H1 (cell line): ENCODE measurements at regions not wholly inside any gene's neighbourhood (a gene's known extent, or its start where the extent isn't known, plus 50 kb on each side); places are given as distances from the start of the nearest gene placed in this dataset.

ENCODE experiments used
- CTCF ChIA-PET: fragments of 300-600 bp; sonication (Branson Sonifier 250); formaldehyde crosslinking; loops from one replicate; lab custom pipeline; 2021; ENCODE audit not compliant: partially characterized antibody; lab: Charles Lee
- POLR2A ChIA-PET: fragments of 300-600 bp; sonication (Branson Sonifier 250); formaldehyde crosslinking; loops from one replicate; lab custom pipeline; 2021; ENCODE audit warnings: inconsistent platforms; ENCODE audit not compliant: partially characterized antibody; lab: Charles Lee
- DNase-seq, 2 experiments: peaks; one replicate each; pipeline versions ENCODE4 v3.0.0 to v3.0.0-alpha.2; 2010 to 2022; ENCODE audit warnings: low spot score in 2 of 2, low read depth in 1 of 2, mixed read lengths in 1 of 2
- FAIRE-seq: peaks from 2 replicates; lab custom pipeline; 2011; peaks lifted over from hg19 to GRCh38; lab: Jason Lieb, UNC
- H2AFZ ChIP-seq: 2 replicates; pipeline ENCODE4 v1.8.1; 2012; ENCODE audit warnings: low read length, inconsistent platforms
- H2AK5ac ChIP-seq: 2 replicates; pipeline ENCODE4 v1.6.1; 2013; ENCODE audit warnings: low read depth, low read length
- H2BK120ac ChIP-seq: replicated peaks from 2 replicates; pipeline ENCODE3; 2013; ENCODE audit warnings: low read depth, low read length, inconsistent platforms
- H2BK12ac ChIP-seq: 2 replicates; pipeline ENCODE4 v1.6.1; 2013; ENCODE audit warnings: low read depth, low read length
- H2BK15ac ChIP-seq: 2 replicates; pipeline ENCODE4 v1.6.1; 2013; ENCODE audit warnings: low read length
- H2BK20ac ChIP-seq: 2 replicates; pipeline ENCODE4 v1.6.1; 2013; ENCODE audit warnings: low read length
- H2BK5ac ChIP-seq: 2 replicates; pipeline ENCODE4 v1.6.1; 2013; ENCODE audit warnings: low read depth, low read length
- H3K14ac ChIP-seq: 2 replicates; pipeline ENCODE4 v1.6.1; 2013; ENCODE audit warnings: inconsistent platforms; ENCODE audit not compliant: insufficient read length
- H3K18ac ChIP-seq: 2 replicates; pipeline ENCODE4 v1.6.1; 2013; ENCODE audit warnings: low read length; ENCODE audit errors: extremely low read depth
- H3K23ac ChIP-seq: 2 replicates; pipeline ENCODE4 v1.6.1; 2013; ENCODE audit warnings: inconsistent platforms; ENCODE audit not compliant: insufficient read length
- H3K23me2 ChIP-seq: 2 replicates; pipeline ENCODE4 v1.6.1; 2013; ENCODE audit warnings: low read depth, low read length
- H3K27ac ChIP-seq: 2 replicates; pipeline ENCODE4 v1.6.1; 2011; ENCODE audit warnings: low read depth, low read length, inconsistent platforms
- H3K27me3 ChIP-seq, 4 experiments: replicated peaks in 1 of 4; 1 replicate in 1 of 4; 2 replicates in 3 of 4; pipeline versions ENCODE4 v1.6.1 to v1.8.1; 2011 to 2013; ENCODE audit warnings: low read length in 3 of 4, mild to moderate bottlenecking in 3 of 4, inconsistent platforms in 2 of 4, mixed read lengths in 2 of 4, moderate library complexity in 1 of 4; ENCODE audit not compliant: control insufficient read depth in 3 of 4, insufficient read depth in 3 of 4; ENCODE audit errors: extremely low read depth in 1 of 4
- H3K36me3 ChIP-seq, 4 experiments: 2 replicates each; pipeline versions ENCODE4 v1.6.1 to v1.8.1; 2011 to 2013; ENCODE audit warnings: mild to moderate bottlenecking in 4 of 4, low read length in 3 of 4, moderate library complexity in 2 of 4, control low read depth in 1 of 4, inconsistent platforms in 1 of 4; ENCODE audit not compliant: insufficient read depth in 4 of 4, control insufficient read depth in 2 of 4
- H3K4ac ChIP-seq: replicated peaks from 2 replicates; pipeline ENCODE3; 2013; ENCODE audit warnings: low read length, low read depth, mixed read lengths, inconsistent platforms; ENCODE audit not compliant: insufficient read length
- H3K4me1 ChIP-seq, 4 experiments: replicated peaks in 1 of 4; 1 replicate in 1 of 4; 2 replicates in 3 of 4; pipeline versions ENCODE4 v1.6.1 to v1.8.1; 2011 to 2013; ENCODE audit warnings: low read length in 3 of 4, inconsistent platforms in 2 of 4, mixed read lengths in 1 of 4; ENCODE audit not compliant: insufficient read depth in 4 of 4, control insufficient read depth in 3 of 4
- H3K4me2 ChIP-seq, 2 experiments: 2 replicates each; pipeline versions ENCODE4 v1.6.1 to v1.8.1; 2011 to 2013; ENCODE audit warnings: low read depth in 2 of 2, low read length in 2 of 2, control low read depth in 1 of 2, inconsistent platforms in 1 of 2, mild to moderate bottlenecking in 1 of 2; ENCODE audit not compliant: insufficient read depth in 1 of 2
- H3K4me3 ChIP-seq, 4 experiments: fragments of 200-600, 300-600 bp in 1 of 4; sonication (generic), shearing (Covaris generic), sonication (Bioruptor Twin) in 1 of 4; 2 replicates each; pipeline versions ENCODE4 v1.5.1 to v1.8.1; 2011 to 2016; ENCODE audit warnings: low read length in 4 of 4, low read depth in 3 of 4, control low read depth in 2 of 4, inconsistent platforms in 2 of 4, mild to moderate bottlenecking in 2 of 4, mixed read lengths in 1 of 4, moderate library complexity in 1 of 4; ENCODE audit not compliant: insufficient read depth in 2 of 4; ENCODE audit errors: extremely low read depth in 1 of 4
- H3K56ac ChIP-seq: replicated peaks from 2 replicates; pipeline ENCODE3; 2013; ENCODE audit warnings: low read depth, mild to moderate bottlenecking, mixed read lengths, low read length, inconsistent platforms; ENCODE audit not compliant: insufficient read length
- H3K79me1 ChIP-seq: 2 replicates; pipeline ENCODE4 v1.6.1; 2013; ENCODE audit warnings: low read depth, low read length, control low read depth
- H3K79me2 ChIP-seq, 2 experiments: 2 replicates each; pipeline versions ENCODE4 v1.6.1 to v1.8.1; 2012 to 2013; ENCODE audit warnings: low read length in 2 of 2, mild to moderate bottlenecking in 2 of 2, inconsistent platforms in 1 of 2; ENCODE audit not compliant: insufficient read depth in 2 of 2, control insufficient read depth in 1 of 2
- H3K9ac ChIP-seq, 4 experiments: replicated peaks in 1 of 4; 1 replicate in 1 of 4; 2 replicates in 3 of 4; pipeline versions ENCODE4 v1.6.1 to v1.8.1; 2011 to 2013; ENCODE audit warnings: low read depth in 3 of 4, low read length in 3 of 4, control low read depth in 2 of 4, mild to moderate bottlenecking in 2 of 4, moderate library complexity in 2 of 4, inconsistent platforms in 1 of 4; ENCODE audit errors: extremely low read depth in 1 of 4
- H3K9me3 ChIP-seq, 2 experiments: 2 replicates each; pipeline versions ENCODE4 v1.6.1 to v1.8.1; 2012 to 2013; ENCODE audit warnings: mild to moderate bottlenecking in 2 of 2, moderate library complexity in 2 of 2, control low read depth in 1 of 2, inconsistent platforms in 1 of 2, low read depth in 1 of 2, low read length in 1 of 2, mixed read lengths in 1 of 2; ENCODE audit not compliant: insufficient read depth in 2 of 2
- H4K20me1 ChIP-seq, 2 experiments: replicated peaks in 1 of 2; 2 replicates each; pipeline versions ENCODE3 to v1.8.1; 2011 to 2013; ENCODE audit warnings: inconsistent platforms in 2 of 2, low read length in 2 of 2, mild to moderate bottlenecking in 1 of 2; ENCODE audit not compliant: insufficient read depth in 2 of 2, control insufficient read depth in 1 of 2
- H4K5ac ChIP-seq: 2 replicates; pipeline ENCODE4 v1.6.1; 2013; ENCODE audit warnings: low read length, low read depth, mixed read lengths, inconsistent platforms; ENCODE audit not compliant: insufficient read length
- H4K8ac ChIP-seq: 2 replicates; pipeline ENCODE4 v1.8.0; 2013; ENCODE audit warnings: mild to moderate bottlenecking, moderate library complexity, low read length, inconsistent platforms; ENCODE audit not compliant: insufficient read depth; ENCODE audit errors: extremely low read depth
- H4K91ac ChIP-seq: replicated peaks from 2 replicates; pipeline ENCODE3; 2013; ENCODE audit warnings: low read length, mixed read lengths, inconsistent platforms; ENCODE audit not compliant: insufficient read length
- BACH1 ChIP-seq: IDR thresholded peaks from 2 replicates; pipeline ENCODE4 v1.6.1; 2012; ENCODE audit warnings: low read length, improper control_type of control experiment
- HDAC6 ChIP-seq: IDR thresholded peaks from one replicate; pipeline ENCODE4 v1.7.1; 2012; ENCODE audit warnings: low read depth, mild to moderate bottlenecking, inconsistent platforms, low read length, moderate library complexity
- JUN ChIP-seq: IDR thresholded peaks from 2 replicates; pipeline ENCODE4 v1.6.1; 2011; ENCODE audit warnings: low read depth, mild to moderate bottlenecking, improper control_type of control experiment, low read length
- KDM1A ChIP-seq: fragments of 200-600, 300-600 bp; sonication (generic); IDR thresholded peaks from 2 replicates; pipeline ENCODE4 v1.7.1; 2016; ENCODE audit warnings: mild to moderate bottlenecking, low read length, borderline replicate concordance
- NRF1 ChIP-seq: IDR thresholded peaks from 2 replicates; pipeline ENCODE4 v1.6.1; 2011; ENCODE audit warnings: mild to moderate bottlenecking, low read depth, low read length, improper control_type of control experiment
- POLR2A ChIP-seq, 2 experiments: IDR thresholded peaks; 1 replicate in 1 of 2; 2 replicates in 1 of 2; pipeline ENCODE4 v1.6.1; 2011; ENCODE audit warnings: low read depth in 2 of 2, low read length in 2 of 2, mild to moderate bottlenecking in 2 of 2; ENCODE audit errors: control extremely low read depth in 1 of 2
- SIN3A ChIP-seq, 2 experiments: IDR thresholded peaks in 1 of 2; conservative IDR thresholded peaks in 1 of 2; 2 replicates each; pipeline ENCODE4 v1.6.1; 2011 to 2012; ENCODE audit warnings: low read length in 2 of 2, improper control_type of control experiment in 1 of 2, low read depth in 1 of 2, mild to moderate bottlenecking in 1 of 2
- TBP ChIP-seq: IDR thresholded peaks from 2 replicates; pipeline ENCODE4 v1.6.1; 2011; ENCODE audit warnings: low read depth, low read length, improper control_type of control experiment
- WGBS, 2 experiments: shearing (Covaris generic) in 1 of 2; methylation state at CpG; one replicate each; pipeline versions ENCODE4 v1.1.6 to v1.1.7; 2013 to 2015; ENCODE audit warnings: low lambda C conversion rate in 2 of 2, mixed read lengths in 2 of 2, inconsistent platforms in 1 of 2, low coverage in 1 of 2, missing lambda C conversion rate in 1 of 2; ENCODE audit not compliant: insufficient replicate concordance in 2 of 2, insufficient coverage in 1 of 2, insufficient read length in 1 of 2; ENCODE audit errors: extremely low coverage in 1 of 2, missing lambda C conversion rate in 1 of 2; 5-methylcytosine and 5-hydroxymethylcytosine counted together

- no peak overlapping the region for H2BK20ac ChIP-seq
- H3K18ac ChIP-seq, result no peak overlapping the region
- 82% methylated on average over 5 of the region's 5 CpGs; no CpG with 5 or more reads in 1 of the 2 experiments for WGBS, 2 experiments
- H2AK5ac ChIP-seq, result no peak overlapping the region
- H2BK5ac ChIP-seq, result no peak overlapping the region
- H3K23me2 ChIP-seq, result no peaks in the 10 kb centered on the region
- DNase-seq, result no peak
- H3K36me3 ChIP-seq, result no peaks in the 10 kb centered on the region
- CTCF ChIA-PET, result no interaction called here
- no peak overlapping the region for H3K9ac ChIP-seq
- H3K9me3 ChIP-seq, result no peaks in the 10 kb centered on the region
- no peak overlapping the region for H3K23ac ChIP-seq
- no peak overlapping the region for H3K14ac ChIP-seq
- no peaks in the 10 kb centered on the region for H3K79me2 ChIP-seq
- no peak overlapping the region for H2BK12ac ChIP-seq
- H2BK15ac ChIP-seq, result no peak overlapping the region
- H2AFZ ChIP-seq, result no peak overlapping the region
- no peaks in the 10 kb centered on the region for H3K27me3 ChIP-seq
- no peaks in the 10 kb centered on the region for H4K20me1 ChIP-seq
- H4K5ac ChIP-seq, result no peak overlapping the region
- H3K4me2 ChIP-seq, result no peak overlapping the region
- H3K4ac ChIP-seq, result no peak overlapping the region
- H3K79me1 ChIP-seq, result no peaks in the 10 kb centered on the region
- no peak overlapping the region for H2BK120ac ChIP-seq
- FAIRE-seq, result no peak
- POLR2A ChIA-PET, result no interaction called here
- no peak overlapping the region for H4K8ac ChIP-seq
- H3K4me1 ChIP-seq, result no peaks in the 10 kb centered on the region
- H3K56ac ChIP-seq, result no peak overlapping the region
- H4K91ac ChIP-seq, result no peak overlapping the region
- TF ChIP-seq BACH1 (no peak), JUN (no peak), POLR2A (IDR thresholded peaks at IDR 0.05; ENCODE audit: control extremely low read depth in 1 of 2, low read depth in 2 of 2, low read length in 2 of 2) (no peak), NRF1 (no peak), HDAC6 (no peak), SIN3A (conservative IDR thresholded peaks at IDR 0.05 in 1 of 2, IDR thresholded peaks at IDR 0.05 in 1 of 2; ENCODE audit: low read depth in 1 of 2, low read length in 2 of 2) (no peak), TBP (no peak), KDM1A (no peak)
- no peak overlapping the region for H3K4me3 ChIP-seq
- H3K27ac ChIP-seq, result no peak overlapping the region
Observed at GRCh38 chrX:22534643-22535042, 261.9 kb downstream of the CBLL2 start.
